ENCODE measurements at regions not wholly inside any gene's neighbourhood (a gene's known extent, or its start where the extent isn't known, plus 50 kb on each side); places are given as distances from the start of the nearest gene placed in this dataset.

DNA sequence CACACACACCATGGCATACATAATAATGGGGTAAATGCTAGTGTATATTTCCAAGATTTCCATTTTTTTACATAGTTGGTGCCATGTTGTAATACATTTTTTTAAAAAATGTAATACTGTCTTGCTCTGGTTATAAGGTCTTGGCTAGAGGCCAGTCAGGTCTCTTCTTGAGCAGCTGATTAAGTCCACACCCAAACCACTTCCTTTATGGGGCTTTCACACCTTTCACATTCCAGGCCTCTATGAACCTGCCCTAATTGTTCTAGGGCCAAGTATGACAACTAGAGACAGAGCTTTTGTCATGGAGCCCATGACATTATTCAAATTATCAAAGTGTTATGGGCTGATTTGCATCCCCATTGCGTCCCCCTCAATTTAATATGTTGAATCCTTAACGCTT, 495.6 kb upstream of the CTNND2 start:
- DNase-seq (ENCODE audit: low read depth, low spot score) (no peak), ATAC-seq (no peak)
- RAD21 ChIA-PET (ENCODE audit: low non-redundant PET in 1 of 2, low total read pairs in 2 of 2, uncharacterized antibody in 2 of 2, unreplicated experiment in 2 of 2), result no interaction called here
- POLR2A ChIA-PET, result no interaction called here
- Histone ChIP-seq H3K79me2 (ENCODE audit: insufficient read depth, low read length) (no peaks in the 10 kb centered on the region), H3K4me1 (ENCODE audit: control insufficient read depth in 1 of 2, insufficient read depth in 2 of 2, low read length in 2 of 2) (no peaks in the 10 kb centered on the region), H3K27me3 (ENCODE audit: insufficient read depth, low read length) (no peaks in the 10 kb centered on the region), H3K9me3 (ENCODE audit: control insufficient read depth in 1 of 2, insufficient read depth in 1 of 2, low read depth in 1 of 2, low read length in 2 of 2) (peaks cover 7 to 9% of the 10 kb centered on the region in 2 experiments; a peak in 2 of 4 replicates), H3K9ac (ENCODE audit: low read length) (no peak overlapping the region), H4K20me1 (ENCODE audit: insufficient read depth) (no peaks in the 10 kb centered on the region), H3K36me3 (ENCODE audit: control insufficient read depth in 1 of 2, insufficient read depth in 2 of 2, low read length in 2 of 2) (no peaks in the 10 kb centered on the region), H2AFZ (ENCODE audit: low read depth, low read length, poor library complexity, severe bottlenecking) (no peak overlapping the region), H3K4me2 (ENCODE audit: low read length) (no peak overlapping the region), H3K27ac (ENCODE audit: low read depth, low read length) (no peak overlapping the region), H3K9me2 (ENCODE audit: insufficient read depth) (no peaks in the 10 kb centered on the region), H3K4me3 (replicated peaks in 1 of 2; ENCODE audit: low read depth in 1 of 2, low read length in 2 of 2) (no peak overlapping the region)
- CTCF ChIA-PET, result no interaction called here
- no TSS peak for BruUV-seq (replicated peaks)
- no peak for TF ChIP-seq JUND (IDR thresholded peaks at IDR 0.05)
- no peak for TF ChIP-seq YY1 (IDR thresholded peaks at IDR 0.05; ENCODE audit: extremely low read depth, insufficient replicate concordance, low read depth, low read length)
- no peak for TF ChIP-seq ELF1 (IDR thresholded peaks at IDR 0.05; ENCODE audit: borderline replicate concordance, low read depth)
- TF ChIP-seq EGR1 (IDR thresholded peaks at IDR 0.05; ENCODE audit: low read depth), result no peak
- TF ChIP-seq EZH2phosphoT487 (IDR thresholded peaks at IDR 0.05; ENCODE audit: borderline replicate concordance), result no peak
- no peak for TF ChIP-seq SRF (IDR thresholded peaks at IDR 0.05; ENCODE audit: low read depth)
- TF ChIP-seq POLR2AphosphoS5 (IDR thresholded peaks at IDR 0.05; ENCODE audit: low read depth, low read length), result no peak
- TF ChIP-seq RAD21 (IDR thresholded peaks at IDR 0.05; ENCODE audit: low read depth), result no peak
- TF ChIP-seq CEBPB (IDR thresholded peaks at IDR 0.05; ENCODE audit: low read depth), result no peak
- TF ChIP-seq CTCF (IDR thresholded peaks at IDR 0.05 in 2 of 3, conservative IDR thresholded peaks at IDR 0.05 in 1 of 3; ENCODE audit: borderline replicate concordance in 1 of 3, insufficient read depth in 1 of 3, low read depth in 2 of 3, low read length in 2 of 3), result no peak
- TF ChIP-seq ZNF274 (IDR thresholded peaks at IDR 0.05; ENCODE audit: low read depth, low read length), result no peak
- TF ChIP-seq ATF3 (IDR thresholded peaks at IDR 0.05), result no peak
- TF ChIP-seq, protein P1, sequence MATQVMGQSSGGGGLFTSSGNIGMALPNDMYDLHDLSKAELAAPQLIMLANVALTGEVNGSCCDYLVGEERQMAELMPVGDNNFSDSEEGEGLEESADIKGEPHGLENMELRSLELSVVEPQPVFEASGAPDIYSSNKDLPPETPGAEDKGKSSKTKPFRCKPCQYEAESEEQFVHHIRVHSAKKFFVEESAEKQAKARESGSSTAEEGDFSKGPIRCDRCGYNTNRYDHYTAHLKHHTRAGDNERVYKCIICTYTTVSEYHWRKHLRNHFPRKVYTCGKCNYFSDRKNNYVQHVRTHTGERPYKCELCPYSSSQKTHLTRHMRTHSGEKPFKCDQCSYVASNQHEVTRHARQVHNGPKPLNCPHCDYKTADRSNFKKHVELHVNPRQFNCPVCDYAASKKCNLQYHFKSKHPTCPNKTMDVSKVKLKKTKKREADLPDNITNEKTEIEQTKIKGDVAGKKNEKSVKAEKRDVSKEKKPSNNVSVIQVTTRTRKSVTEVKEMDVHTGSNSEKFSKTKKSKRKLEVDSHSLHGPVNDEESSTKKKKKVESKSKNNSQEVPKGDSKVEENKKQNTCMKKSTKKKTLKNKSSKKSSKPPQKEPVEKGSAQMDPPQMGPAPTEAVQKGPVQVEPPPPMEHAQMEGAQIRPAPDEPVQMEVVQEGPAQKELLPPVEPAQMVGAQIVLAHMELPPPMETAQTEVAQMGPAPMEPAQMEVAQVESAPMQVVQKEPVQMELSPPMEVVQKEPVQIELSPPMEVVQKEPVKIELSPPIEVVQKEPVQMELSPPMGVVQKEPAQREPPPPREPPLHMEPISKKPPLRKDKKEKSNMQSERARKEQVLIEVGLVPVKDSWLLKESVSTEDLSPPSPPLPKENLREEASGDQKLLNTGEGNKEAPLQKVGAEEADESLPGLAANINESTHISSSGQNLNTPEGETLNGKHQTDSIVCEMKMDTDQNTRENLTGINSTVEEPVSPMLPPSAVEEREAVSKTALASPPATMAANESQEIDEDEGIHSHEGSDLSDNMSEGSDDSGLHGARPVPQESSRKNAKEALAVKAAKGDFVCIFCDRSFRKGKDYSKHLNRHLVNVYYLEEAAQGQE (IDR thresholded peaks at IDR 0.05; ENCODE audit: low read depth), result no peak
- no peak for TF ChIP-seq ZBTB33 (IDR thresholded peaks at IDR 0.05; ENCODE audit: extremely low read depth, insufficient replicate concordance, low read length)
- TF ChIP-seq SP1 (IDR thresholded peaks at IDR 0.05; ENCODE audit: low read depth), result no peak
- TF ChIP-seq EZH2 (IDR thresholded peaks at IDR 0.05), result no peak
- TF ChIP-seq POLR2A (IDR thresholded peaks at IDR 0.05; ENCODE audit: borderline replicate concordance, extremely low read depth, insufficient read depth, insufficient read length), result no peak
- no peak for TF ChIP-seq FOSL1 (IDR thresholded peaks at IDR 0.05; ENCODE audit: low read depth)
- TF ChIP-seq SIN3A (IDR thresholded peaks at IDR 0.05; ENCODE audit: low read depth), result no peak
- TF ChIP-seq, protein P2, sequence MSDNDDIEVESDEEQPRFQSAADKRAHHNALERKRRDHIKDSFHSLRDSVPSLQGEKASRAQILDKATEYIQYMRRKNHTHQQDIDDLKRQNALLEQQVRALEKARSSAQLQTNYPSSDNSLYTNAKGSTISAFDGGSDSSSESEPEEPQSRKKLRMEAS (IDR thresholded peaks at IDR 0.05), result no peak
- intact Hi-C loops (cut with micrococcal nuclease), result no loop called here

Data from HCT116 (cell line).